ENCODE measurements at regions not wholly inside any gene's neighbourhood (a gene's known extent, or its start where the extent isn't known, plus 50 kb on each side); places are given as distances from the start of the nearest gene placed in this dataset.

DNA sequence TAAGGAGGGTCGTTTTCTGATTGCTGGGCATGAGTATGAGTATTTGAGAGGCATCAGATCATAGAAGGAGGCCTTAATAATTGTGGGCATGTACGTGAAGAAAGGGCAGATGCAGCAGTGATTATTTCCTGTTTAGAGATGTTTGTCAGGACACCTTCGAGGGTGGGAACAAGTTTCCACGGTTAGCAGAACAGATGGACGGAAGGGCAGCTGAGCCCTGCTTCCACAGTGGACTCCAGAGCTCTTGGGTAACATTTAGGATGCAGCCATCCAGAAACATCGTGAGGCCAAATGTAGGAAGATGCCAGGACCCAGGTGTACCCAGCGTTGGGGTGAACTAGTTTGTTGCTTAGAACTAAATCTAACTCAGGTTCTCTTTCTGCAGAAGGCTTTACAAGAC, 231.3 kb upstream of the FAT1 start:
- CTCF ChIA-PET: no interaction called here
- TF ChIP-seq CTCF (IDR thresholded peaks at IDR 0.05; ENCODE audit: insufficient read depth, low read depth, low read length): no peak
- Histone ChIP-seq H3K4me3 (ENCODE audit: low read depth, low read length) (no peak overlapping the region), H3K27me3 (ENCODE audit: control insufficient read depth, insufficient read depth, low read length) (no peaks in the 10 kb centered on the region), H3K36me3 (ENCODE audit: control insufficient read depth, insufficient read depth, low read length) (no peaks in the 10 kb centered on the region)
- POLR2A ChIA-PET: no interaction called here
- DNase-seq (ENCODE audit: low read depth): no peak

DNA sequence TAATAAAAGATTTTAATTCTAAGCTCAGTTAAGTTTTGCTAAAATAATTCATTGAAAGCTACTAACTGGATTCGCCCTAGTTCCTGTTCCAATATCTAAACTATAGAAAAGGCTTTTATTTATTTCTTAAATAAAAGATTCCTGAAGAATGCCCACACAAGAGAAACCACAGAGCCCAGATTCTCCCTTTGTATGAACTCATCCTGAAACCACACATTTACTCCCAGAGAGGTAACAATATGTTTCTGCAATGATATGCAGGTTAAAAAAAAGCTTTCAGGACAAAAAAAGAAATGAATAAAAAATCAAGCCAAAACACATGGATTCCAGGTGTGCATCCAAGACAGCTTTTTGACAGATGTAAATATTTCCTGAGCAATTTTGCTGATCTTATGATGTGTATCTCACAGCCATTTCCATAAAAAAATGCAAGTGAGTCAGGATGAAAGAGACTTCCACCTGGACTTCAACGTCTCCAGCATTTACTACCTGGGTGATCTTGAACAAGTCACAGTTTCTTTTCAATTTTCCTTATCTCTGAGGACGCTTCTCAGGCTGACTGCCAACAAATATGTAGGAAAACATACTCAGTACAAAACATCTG, 234.4 kb upstream of the FAT1 start:
- no peaks in the 10 kb centered on the region for H3K36me3 ChIP-seq (ENCODE audit: control insufficient read depth, insufficient read depth, low read length)
- no peak for DNase-seq (ENCODE audit: low read depth)
- no peak for TF ChIP-seq CTCF (IDR thresholded peaks at IDR 0.05; ENCODE audit: insufficient read depth, low read depth, low read length)
- POLR2A ChIA-PET: no interaction called here
- no peaks in the 10 kb centered on the region for H3K27me3 ChIP-seq (ENCODE audit: control insufficient read depth, insufficient read depth, low read length)
- no peak overlapping the region for H3K4me3 ChIP-seq (ENCODE audit: low read depth, low read length)
- CTCF ChIA-PET: no interaction called here

DNA sequence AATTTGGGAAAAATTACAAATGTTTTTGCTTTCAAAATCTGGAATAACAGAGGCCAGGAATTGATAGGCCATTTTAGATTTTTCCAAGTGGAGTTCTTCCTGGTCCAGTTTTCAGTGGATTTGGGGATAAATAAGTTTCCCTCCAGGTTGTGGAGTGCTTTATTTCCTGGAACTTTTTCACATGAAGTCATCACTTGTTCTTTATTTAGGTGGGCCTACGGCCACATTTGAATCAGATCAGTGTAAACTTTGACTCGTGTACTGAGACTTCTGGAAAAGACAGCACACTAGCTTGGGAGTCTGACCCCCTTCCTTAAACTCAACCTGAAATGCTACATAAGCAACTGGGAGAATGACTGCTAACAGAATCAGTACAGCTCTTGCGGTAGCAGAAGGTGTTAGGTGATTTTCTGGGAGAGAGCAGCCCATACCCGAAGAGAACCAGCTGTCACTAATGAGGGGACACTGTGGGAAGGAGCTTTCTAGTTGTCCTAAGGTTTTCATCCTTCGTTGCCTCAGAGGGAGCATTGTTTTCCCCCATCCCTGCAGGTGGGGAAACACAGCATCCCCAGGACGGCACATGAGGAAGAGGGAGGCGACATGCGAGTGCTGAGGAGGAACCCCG, 235.2 kb upstream of the FAT1 start:
- TF ChIP-seq CTCF (IDR thresholded peaks at IDR 0.05; ENCODE audit: insufficient read depth, low read depth, low read length): no peak
- Histone ChIP-seq H3K27me3 (ENCODE audit: control insufficient read depth, insufficient read depth, low read length) (no peaks in the 10 kb centered on the region), H3K4me3 (ENCODE audit: low read depth, low read length) (no peak overlapping the region), H3K36me3 (ENCODE audit: control insufficient read depth, insufficient read depth, low read length) (no peaks in the 10 kb centered on the region)
- POLR2A ChIA-PET: no interaction called here
- no peak for DNase-seq (ENCODE audit: low read depth)
- CTCF ChIA-PET: no interaction called here

GRCh38 chr4:186979961-186980745, 256.5 kb upstream of the FAT1 start:
- Histone ChIP-seq H3K27me3 (ENCODE audit: control insufficient read depth, insufficient read depth, low read length) (no peaks in the 10 kb centered on the region), H3K36me3 (ENCODE audit: control insufficient read depth, insufficient read depth, low read length) (no peaks in the 10 kb centered on the region), H3K4me3 (ENCODE audit: low read depth, low read length) (no peak overlapping the region)
- no peak for DNase-seq (ENCODE audit: low read depth)
- ChIA-PET CTCF (no interaction called here), POLR2A (no interaction called here)
- no peak for TF ChIP-seq CTCF (IDR thresholded peaks at IDR 0.05; ENCODE audit: insufficient read depth, low read depth, low read length)

DNA sequence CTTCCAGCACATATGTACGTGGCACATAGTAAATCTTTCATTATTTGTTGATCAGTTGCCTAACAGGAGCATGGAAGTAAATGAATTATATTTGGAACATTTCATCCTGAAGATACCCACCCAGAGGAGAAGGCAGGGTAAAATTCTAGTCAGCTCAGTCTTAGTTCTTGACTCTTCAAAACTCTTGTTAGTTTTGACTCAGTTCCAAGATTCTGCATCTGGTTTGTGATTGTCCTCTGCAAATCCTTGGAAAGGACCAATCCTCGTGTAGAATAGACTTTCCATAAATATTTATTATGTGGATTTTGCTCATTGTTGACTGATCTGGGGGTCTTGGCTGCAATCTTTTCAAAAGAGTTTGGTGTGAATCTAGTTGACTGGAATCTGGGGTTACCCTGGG, 257.5 kb upstream of the FAT1 start:
- POLR2A ChIA-PET: no interaction called here

More for the DNA sequence above, 257.5 kb upstream of the FAT1 start:
- Histone ChIP-seq H3K4me3 (ENCODE audit: low read depth, low read length) (no peak overlapping the region), H3K27me3 (ENCODE audit: control insufficient read depth, insufficient read depth, low read length) (no peaks in the 10 kb centered on the region), H3K36me3 (ENCODE audit: control insufficient read depth, insufficient read depth, low read length) (no peaks in the 10 kb centered on the region)
- TF ChIP-seq CTCF (IDR thresholded peaks at IDR 0.05; ENCODE audit: insufficient read depth, low read depth, low read length): no peak
- CTCF ChIA-PET: no interaction called here
- no peak for DNase-seq (ENCODE audit: low read depth)

All from BJ (cell line).